NB4 (cell line): ENCODE measurements at regions not wholly inside any gene's neighbourhood (a gene's known extent, or its start where the extent isn't known, plus 50 kb on each side); places are given as distances from the start of the nearest gene placed in this dataset.

ENCODE experiments used
- MAX ChIP-seq: IDR thresholded peaks from 2 replicates; pipeline ENCODE4 v1.6.1; 2011; ENCODE audit warnings: low read depth, low read length
- MYC ChIP-seq: IDR thresholded peaks from 2 replicates; pipeline ENCODE4 v1.6.1; 2011; ENCODE audit warnings: low read depth, low read length
- POLR2A ChIP-seq: IDR thresholded peaks from 2 replicates; pipeline ENCODE4 v1.6.1; 2011; ENCODE audit warnings: mild to moderate bottlenecking; ENCODE audit not compliant: insufficient read length; ENCODE audit errors: extremely low read depth
- TF ChIP-seq, protein P1 (sequence below): IDR thresholded peaks from one replicate; pipeline ENCODE4 v1.5.1; 2012; ENCODE audit warnings: low read depth, low read length

DNA sequence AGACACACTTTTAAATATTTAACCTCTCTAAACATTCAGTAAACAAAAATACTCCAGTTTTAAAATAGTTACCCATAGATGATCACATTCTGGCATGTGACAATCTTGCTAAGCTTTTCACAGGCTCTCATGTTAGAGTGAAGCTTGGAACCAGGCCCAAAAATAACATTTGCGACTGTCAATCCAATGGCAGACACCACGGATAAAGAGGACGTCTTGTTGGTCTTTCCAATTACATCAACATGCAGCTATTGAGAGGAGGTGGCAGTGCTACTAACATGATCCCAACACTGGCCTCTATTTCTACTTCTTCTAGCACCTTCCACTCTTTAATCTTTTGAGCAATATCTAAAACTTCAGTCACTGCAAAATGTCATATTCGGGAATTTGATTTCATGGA lies 970.8 kb upstream of the TENM3 start:
- TF ChIP-seq, protein P1, sequence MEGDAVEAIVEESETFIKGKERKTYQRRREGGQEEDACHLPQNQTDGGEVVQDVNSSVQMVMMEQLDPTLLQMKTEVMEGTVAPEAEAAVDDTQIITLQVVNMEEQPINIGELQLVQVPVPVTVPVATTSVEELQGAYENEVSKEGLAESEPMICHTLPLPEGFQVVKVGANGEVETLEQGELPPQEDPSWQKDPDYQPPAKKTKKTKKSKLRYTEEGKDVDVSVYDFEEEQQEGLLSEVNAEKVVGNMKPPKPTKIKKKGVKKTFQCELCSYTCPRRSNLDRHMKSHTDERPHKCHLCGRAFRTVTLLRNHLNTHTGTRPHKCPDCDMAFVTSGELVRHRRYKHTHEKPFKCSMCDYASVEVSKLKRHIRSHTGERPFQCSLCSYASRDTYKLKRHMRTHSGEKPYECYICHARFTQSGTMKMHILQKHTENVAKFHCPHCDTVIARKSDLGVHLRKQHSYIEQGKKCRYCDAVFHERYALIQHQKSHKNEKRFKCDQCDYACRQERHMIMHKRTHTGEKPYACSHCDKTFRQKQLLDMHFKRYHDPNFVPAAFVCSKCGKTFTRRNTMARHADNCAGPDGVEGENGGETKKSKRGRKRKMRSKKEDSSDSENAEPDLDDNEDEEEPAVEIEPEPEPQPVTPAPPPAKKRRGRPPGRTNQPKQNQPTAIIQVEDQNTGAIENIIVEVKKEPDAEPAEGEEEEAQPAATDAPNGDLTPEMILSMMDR, result no peak
- no peak for TF ChIP-seq POLR2A
- no peak for TF ChIP-seq MAX
- no peak for TF ChIP-seq MYC
